ENCODE measurements at regions not wholly inside any gene's neighbourhood (a gene's known extent, or its start where the extent isn't known, plus 50 kb on each side); places are given as distances from the start of the nearest gene placed in this dataset.

GRCh38 chr20:57038608-57039440, 227.6 kb downstream of the BMP7 start:
- DNase-seq = no peak

DNA sequence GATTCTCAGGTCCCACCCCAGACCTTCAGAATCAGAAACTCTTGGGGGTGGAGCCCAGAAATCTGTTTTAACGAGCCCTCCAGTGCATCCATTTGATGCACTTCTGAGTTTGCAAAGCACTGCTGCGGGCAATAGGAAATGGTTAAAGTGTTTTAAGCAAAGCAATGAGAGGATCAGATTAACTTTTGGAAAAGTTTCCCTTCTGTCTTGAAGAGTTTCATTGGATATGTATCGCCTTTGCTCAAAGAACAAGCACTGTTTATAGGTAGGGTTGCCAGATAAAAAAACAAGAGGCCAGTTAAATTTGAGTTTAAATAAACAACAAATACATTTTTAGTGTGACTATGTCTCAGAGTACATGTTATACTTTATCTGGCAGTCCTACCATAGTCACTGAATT, 226.0 kb downstream of the BMP7 start:
- DNase-seq = no peak

DNA sequence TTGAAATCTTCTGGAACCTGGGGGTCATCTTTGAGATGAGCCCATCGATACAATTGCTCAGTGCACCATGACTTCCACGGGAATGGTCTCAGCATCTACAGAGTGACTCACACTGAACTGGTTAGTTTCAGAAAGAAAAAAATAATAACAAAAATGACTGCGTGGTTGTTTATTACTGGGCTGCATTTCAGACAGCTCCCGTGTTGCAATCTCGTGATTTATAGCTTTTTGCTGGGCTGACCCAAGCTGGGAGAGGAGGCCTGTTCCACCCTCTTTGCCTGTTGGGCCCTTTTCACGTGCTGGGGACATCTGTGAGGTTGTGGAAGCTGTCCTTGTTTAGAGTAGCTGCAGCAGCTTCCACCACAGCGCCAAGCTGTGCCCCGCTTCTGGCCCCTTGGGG, 225.5 kb downstream of the BMP7 start:
- no peak for DNase-seq

DNA sequence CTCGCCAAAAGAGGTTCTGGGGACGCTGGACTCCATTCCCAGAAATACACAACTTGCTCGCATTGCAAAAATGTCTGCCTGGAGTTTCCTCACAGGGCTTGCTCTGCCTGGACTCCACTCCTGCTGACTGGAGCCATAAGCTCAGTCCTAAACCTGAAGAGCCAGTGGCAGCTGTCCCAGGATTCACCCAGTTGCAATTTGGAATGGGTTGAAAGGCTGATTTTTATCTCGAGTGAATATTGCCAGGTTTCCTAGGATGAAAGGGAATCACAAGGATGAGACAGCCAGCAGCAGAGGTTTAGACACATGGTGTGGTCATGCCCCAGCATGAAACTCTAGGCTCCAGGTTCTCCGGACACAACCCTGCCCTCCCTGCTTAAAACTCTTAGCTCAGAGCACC, 223.3 kb downstream of the BMP7 start:
- DNase-seq = no peak

DNA sequence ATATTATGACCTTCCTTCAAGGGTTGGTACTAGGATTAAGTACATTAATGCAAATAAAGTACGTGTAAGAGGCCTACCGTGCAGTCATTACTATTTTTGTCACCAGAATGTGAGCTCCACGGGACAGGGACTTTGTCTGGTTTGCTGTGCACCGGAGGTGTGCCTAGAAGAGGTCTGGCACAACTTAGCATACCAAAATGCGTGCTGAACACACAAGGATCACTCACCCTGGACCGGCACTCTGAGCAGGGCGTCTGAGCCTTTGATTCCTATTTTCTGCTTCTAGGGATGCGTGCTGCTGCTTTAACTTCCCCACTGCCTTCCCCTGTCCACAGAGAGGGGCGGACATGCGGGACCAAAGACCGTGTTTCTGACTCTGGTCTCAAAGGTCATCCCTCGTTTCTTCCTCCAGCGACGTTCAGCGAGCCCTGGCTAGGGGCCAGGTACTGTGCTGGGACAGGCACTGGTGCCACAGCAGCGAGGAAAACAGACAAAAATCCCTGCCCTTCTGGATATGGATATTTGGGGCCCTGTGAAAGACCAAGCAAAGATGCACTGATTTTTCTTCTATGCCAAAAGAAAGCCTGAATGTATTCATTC, 222.7 kb downstream of the BMP7 start:
- no peak for DNase-seq

DNA sequence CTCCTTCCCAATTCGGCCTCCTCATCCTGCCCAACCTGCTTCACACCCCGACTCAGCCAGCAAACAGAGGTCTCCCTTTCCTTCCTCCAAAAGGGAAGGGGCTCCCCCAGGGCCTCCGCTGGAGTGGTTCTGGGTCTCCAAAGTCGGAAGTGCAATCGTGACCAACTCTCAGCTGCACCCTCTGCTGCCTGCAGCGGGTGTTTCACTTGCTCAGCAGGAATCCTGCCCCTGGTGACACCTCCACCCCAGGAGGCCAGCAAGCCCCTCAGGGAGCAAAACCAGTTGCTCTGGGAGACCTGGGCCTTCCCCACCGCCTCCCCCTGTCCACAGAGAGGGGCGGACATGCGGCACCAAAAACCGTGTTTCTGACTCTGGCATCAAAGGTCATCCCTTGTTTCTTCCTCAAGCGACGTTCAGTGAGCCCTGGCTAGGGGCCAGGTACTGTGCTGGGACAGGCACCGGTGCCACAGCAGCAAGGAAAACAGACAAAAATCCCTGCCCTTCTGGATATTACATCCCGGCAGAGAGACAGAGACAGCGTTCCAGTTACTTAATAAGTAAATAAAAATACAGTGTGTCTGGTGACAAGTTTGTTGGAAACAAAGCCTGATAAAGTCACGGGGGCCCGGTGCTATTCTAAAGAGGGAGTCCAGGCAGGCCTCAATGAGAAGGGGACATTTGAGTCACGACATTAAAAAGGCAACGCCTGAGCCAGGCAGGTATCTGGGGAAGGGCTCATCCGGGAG, 219.0 kb downstream of the BMP7 start:
- DNase-seq = no peak

- peak; percentile 13 for DNase-seq
Observed at GRCh38 chr20:57048027-57048869, 218.2 kb downstream of the BMP7 start.

DNA sequence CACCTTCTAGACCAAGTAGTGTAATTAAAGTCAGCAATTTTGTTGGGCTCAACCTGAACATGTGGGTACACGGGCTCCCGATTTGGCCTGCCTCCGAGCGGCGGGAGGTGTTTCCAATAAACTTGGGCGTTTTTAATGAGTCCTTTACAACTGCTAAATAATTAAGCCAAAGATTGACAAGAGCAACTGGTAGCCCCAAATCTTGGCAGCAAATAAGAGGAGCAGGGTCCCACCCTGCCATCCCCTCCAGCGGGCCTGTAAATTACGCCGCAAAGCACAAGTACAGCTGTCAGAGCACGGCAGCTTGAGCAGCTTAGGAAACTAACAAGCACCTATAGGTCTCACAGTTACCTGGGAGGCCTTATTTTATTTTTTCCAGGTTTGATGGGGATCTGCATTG, 217.1 kb downstream of the BMP7 start:
- DNase-seq = no peak

GRCh38 chr20:57051096-57051495, 215.3 kb downstream of the BMP7 start:
- no peak for DNase-seq

DNA sequence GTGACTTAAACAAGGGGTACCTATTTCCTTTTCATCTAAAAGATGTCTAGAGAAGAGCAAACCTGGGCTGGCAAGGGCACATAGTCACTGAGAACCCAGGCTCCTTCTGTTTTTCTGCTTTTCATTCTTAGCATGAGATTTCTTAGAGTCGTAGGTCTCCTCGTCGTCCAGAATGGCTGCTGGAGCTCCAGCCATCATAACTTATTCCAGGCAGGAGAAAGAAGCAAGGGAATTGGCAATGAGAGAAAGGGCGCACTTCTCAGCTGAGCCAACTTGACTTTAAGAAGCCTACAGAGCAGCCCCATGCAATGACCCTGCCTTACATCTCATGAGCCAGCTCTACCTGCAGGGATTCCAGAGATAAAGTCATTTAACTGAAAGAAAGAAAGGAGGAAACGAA, 213.4 kb downstream of the BMP7 start:
- DNase-seq = no peak

DNA sequence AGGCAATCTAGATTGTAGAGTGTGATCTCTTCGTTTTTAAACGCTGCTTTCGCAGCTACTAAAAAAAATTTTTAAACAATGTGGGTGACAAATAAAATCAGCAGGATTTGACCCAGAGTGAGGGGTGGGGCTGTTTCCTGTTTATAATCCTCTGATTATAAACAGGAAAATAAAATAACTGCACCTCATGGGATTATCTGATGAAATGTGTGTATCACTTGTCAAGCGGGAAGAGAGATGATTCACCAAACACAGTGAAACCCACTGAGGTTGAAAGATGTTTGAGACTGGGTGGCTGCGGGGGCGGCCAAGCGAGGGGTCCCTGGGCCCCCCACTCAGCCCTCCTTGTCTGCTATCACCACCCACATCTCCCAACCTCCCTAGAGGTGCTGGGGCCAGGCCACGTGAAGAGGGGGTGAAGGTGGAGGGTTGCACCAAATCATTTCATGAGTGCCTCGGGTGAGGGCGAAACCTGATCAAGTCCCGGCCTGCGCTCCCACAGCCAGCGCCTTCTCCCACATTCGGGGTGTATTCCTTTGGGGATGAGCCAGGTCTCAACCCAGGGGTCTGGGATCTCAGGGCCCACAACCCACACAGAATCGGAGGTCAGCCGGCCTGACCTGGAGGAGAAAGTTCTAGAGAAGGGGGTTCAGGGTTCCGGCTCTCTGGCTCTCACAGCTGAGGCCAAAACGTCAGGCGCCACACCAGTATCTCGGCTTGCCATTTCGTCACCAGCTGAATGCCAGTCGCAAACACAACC, 212.5 kb downstream of the BMP7 start:
- no peak for DNase-seq

DNA sequence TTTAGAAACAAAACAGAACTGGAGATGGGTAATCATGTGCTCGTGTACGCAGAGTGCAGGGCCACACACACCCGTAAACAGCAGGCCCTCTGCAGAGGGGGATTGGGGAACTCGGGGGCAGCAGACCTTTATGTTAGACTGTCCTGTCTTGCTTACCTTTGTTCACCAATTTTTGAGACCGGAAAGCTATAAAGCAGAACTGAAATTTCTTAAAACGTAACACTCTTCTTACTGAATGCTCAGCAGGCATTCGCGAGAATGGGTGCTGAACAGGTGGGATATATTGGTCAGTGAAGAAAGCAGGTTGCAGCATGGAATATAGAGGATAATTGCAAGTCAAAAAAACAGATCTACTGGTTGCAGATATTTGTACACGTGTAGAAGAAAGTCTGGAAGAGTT, 211.1 kb downstream of the BMP7 start:
- DNase-seq = no peak

- no peak for DNase-seq
Observed at GRCh38 chr20:57056651-57057050, 209.8 kb downstream of the BMP7 start.

- no peak for DNase-seq
Observed at GRCh38 chr20:57059055-57059596, 207.3 kb downstream of the BMP7 start.

DNA sequence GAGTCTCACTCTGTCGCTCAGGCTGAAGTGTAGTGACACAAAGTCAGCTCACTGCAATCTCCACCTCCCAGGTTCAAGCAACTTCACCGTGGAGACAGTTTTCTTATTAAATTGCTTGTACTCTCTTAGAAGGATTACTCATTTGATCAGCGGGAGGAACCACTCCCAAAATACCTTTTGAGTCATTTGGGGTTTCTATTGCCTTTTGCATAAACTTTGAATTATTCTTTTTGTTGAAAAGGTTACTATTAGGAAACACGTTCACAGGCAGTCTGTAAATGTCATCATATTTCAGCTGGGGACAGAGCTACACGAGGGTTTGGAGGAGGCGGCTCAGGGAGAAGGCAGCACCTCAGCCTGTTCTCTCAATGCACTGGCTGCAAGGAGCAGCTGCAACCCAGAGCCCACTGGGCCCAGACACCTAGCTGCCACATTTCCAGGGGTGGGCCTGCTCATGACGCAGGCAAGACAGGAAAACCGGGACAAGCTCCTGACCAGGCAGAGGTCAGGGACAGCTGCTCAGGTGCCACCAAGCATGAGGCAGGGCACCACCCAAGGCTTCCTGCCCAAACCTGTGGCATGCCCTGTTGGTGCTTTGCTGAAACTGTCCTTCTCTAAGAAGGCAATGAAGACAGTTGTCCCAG, 205.9 kb downstream of the BMP7 start:
- no peak for DNase-seq

- no peak for DNase-seq
Observed at GRCh38 chr20:57061051-57061900, 205.2 kb downstream of the BMP7 start.

- DNase-seq = no peak
Observed at GRCh38 chr20:57062241-57062640, 204.2 kb downstream of the BMP7 start.

- DNase-seq = no peak
Observed at GRCh38 chr20:57062696-57063270, 203.7 kb downstream of the BMP7 start.

- DNase-seq = no peak
Observed at GRCh38 chr20:57064836-57065235, 201.6 kb downstream of the BMP7 start.

DNA sequence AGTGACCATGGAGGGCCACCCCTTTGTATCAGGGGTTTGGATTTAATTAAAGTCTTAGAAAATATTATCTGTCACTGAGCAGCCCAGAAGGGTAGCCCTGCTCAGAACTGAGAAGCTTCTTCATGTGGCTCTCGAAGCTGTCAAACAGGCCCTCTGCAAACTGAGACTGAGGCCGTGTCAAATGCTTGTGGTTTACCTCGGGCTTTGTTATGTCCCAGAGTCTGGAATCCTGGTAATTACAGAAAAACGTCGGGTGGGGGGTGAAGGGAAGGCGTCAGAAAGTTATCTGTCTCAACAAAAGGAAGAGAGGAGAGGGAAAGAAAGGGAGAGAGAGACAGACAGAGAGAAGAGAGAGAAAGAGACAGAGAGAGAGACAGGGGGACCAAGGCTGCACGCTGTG, 200.8 kb downstream of the BMP7 start:
- no peak for DNase-seq
